GM23248 (cell line): ENCODE measurements at regions not wholly inside any gene's neighbourhood (a gene's known extent, or its start where the extent isn't known, plus 50 kb on each side); places are given as distances from the start of the nearest gene placed in this dataset.

Experiments
- EZH2 ChIP-seq: fragments of 200-600 bp; sonication (generic); IDR thresholded peaks from 2 replicates; pipeline ENCODE4 v1.6.1; 2018; ENCODE audit warnings: antibody characterized with exemption, mild to moderate bottlenecking; ENCODE audit not compliant: insufficient read depth, poor library complexity, severe bottlenecking
- EZH2phosphoT487 ChIP-seq: fragments of 200-600 bp; sonication (generic); IDR thresholded peaks from 2 replicates; pipeline ENCODE4 v1.6.1; 2018; ENCODE audit warnings: antibody characterized with exemption, moderate library complexity, mild to moderate bottlenecking, low read depth; ENCODE audit not compliant: insufficient read depth

DNA sequence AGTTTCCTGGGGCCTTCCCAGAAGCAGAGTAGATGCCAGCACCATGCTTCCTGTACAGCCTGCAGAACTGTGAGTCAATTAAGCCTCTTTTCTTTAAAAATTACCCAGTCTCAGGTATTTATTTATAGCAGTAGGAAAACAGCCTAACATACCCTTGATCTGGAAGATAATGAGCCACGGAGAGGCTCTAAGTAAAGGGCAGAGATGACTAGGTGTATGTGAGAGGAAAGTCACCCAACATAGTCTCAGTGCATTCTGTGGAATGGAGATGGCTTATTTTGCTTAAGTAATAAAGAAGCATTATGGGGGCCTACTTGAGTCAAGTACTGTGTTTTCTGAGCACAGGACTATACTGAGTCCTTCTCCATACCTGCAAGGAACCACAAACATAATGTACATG, 199.5 kb downstream of the CPEB2 start:
- no peak for TF ChIP-seq EZH2
- TF ChIP-seq EZH2phosphoT487, result no peak
